CD4-positive, alpha-beta T cell (primary cell): ENCODE measurements at regions not wholly inside any gene's neighbourhood (a gene's known extent, or its start where the extent isn't known, plus 50 kb on each side); places are given as distances from the start of the nearest gene placed in this dataset.

ENCODE experiments used
- ATAC-seq: fragments of 200-7000 bp; cut with Tn5 transposase; one replicate; pipeline ENCODE4 v1.10.0; 2022; ENCODE audit warnings: mild to moderate bottlenecking; ENCODE audit not compliant: poor library complexity
- CTCF ChIA-PET: fragments of 350-600 bp; sonication (Branson Sonifier 250); formaldehyde crosslinking; loops from one replicate; lab custom pipeline; 2021; ENCODE audit warnings: antibody characterized with exemption, inconsistent platforms; lab: Charles Lee
- POLR2A ChIA-PET: fragments of 350-600 bp; sonication (Branson Sonifier 250); formaldehyde crosslinking; loops from one replicate; lab custom pipeline; 2021; ENCODE audit warnings: antibody characterized with exemption, inconsistent platforms; lab: Charles Lee
- DNase-seq, 14 experiments: peaks; one replicate each; pipeline ENCODE4 v3.0.0-alpha.2; 2013 to 2020; ENCODE audit warnings: mixed read lengths in 2 of 14
- H3K27ac ChIP-seq, 2 donors: one replicate each; pipeline versions ENCODE4 v1.5.1 to v1.7.0; 2013; ENCODE audit warnings: low read length in 2 of 2, low read depth in 1 of 2, mild to moderate bottlenecking in 1 of 2
- H3K27me3 ChIP-seq, 2 experiments: 1 replicate in 1 of 2; 2 replicates in 1 of 2; pipeline versions ENCODE4 v1.6.1 to v1.7.0; 2013; ENCODE audit warnings: low read length in 2 of 2, control low read depth in 1 of 2, mild to moderate bottlenecking in 1 of 2, moderate library complexity in 1 of 2; ENCODE audit not compliant: insufficient read depth in 2 of 2, control insufficient read depth in 1 of 2
- H3K36me3 ChIP-seq: one replicate; pipeline ENCODE4 v1.6.1; 2013; ENCODE audit warnings: low read length, control low read depth; ENCODE audit not compliant: insufficient read depth
- H3K4me1 ChIP-seq: one replicate; pipeline ENCODE4 v1.6.1; 2013; ENCODE audit warnings: low read length, control low read depth; ENCODE audit not compliant: insufficient read depth
- H3K4me3 ChIP-seq: one replicate; pipeline ENCODE4 v1.5.1; 2013; ENCODE audit warnings: mild to moderate bottlenecking, low read length, moderate library complexity
- H3K9me3 ChIP-seq, 2 experiments: 1 replicate in 1 of 2; 2 replicates in 1 of 2; pipeline versions ENCODE4 v1.6.1 to v1.7.0; 2013; ENCODE audit warnings: low read length in 2 of 2, mild to moderate bottlenecking in 2 of 2, control low read depth in 1 of 2, moderate library complexity in 1 of 2; ENCODE audit not compliant: control insufficient read depth in 1 of 2, insufficient read depth in 1 of 2
- H3K27ac Mint-ChIP-seq: one replicate; pipeline ENCODE4 v1.8.0; 2020; ENCODE audit warnings: mixed read lengths
- H3K27me3 Mint-ChIP-seq: one replicate; pipeline ENCODE4 v1.8.0; 2021; ENCODE audit warnings: mixed read lengths
- H3K36me3 Mint-ChIP-seq: one replicate; pipeline ENCODE4 v1.8.0; 2021; ENCODE audit warnings: low read depth, mixed read lengths
- H3K4me1 Mint-ChIP-seq: one replicate; pipeline ENCODE4 v1.8.0; 2021; ENCODE audit warnings: low read depth, mixed read lengths
- H3K4me3 Mint-ChIP-seq: one replicate; pipeline ENCODE4 v1.8.0; 2020; ENCODE audit warnings: mild to moderate bottlenecking, mixed read lengths
- H3K9me3 Mint-ChIP-seq: one replicate; pipeline ENCODE4 v1.8.0; 2020; ENCODE audit warnings: mixed read lengths
- CTCF ChIP-seq: fragments of 200-600 bp; IDR thresholded peaks from one replicate; pipeline ENCODE4 v1.8.0; 2022; ENCODE audit warnings: antibody characterized with exemption, mild to moderate bottlenecking
- intact Hi-C, 2 experiments: fragments of 100-400 bp; cut with DNase I in 1 of 2; cut with micrococcal nuclease in 1 of 2; formaldehyde crosslinking; loops; one replicate each; pipeline versions ENCODE4 v1.15.1 to v1.9.0; 2023 to 2025; cut with DNase I, micrococcal nuclease

GRCh38 chr19:32058131-32058530 is 287.3 kb upstream of the ZNF507 start:
- no peak for TF ChIP-seq CTCF
- H3K27ac ChIP-seq = no peak overlapping the region
- Mint-ChIP-seq H3K9me3 (no peaks in the 10 kb centered on the region), H3K27ac (no peak overlapping the region), H3K36me3 (no peaks in the 10 kb centered on the region), H3K4me1 (no peaks in the 10 kb centered on the region), H3K4me3 (no peak overlapping the region), H3K27me3 (no peaks in the 10 kb centered on the region)
- peaks cover 0 to 9% of the 10 kb centered on the region in 2 experiments for H3K9me3 ChIP-seq
- intact Hi-C loops = no loop called here
- peaks cover 0 to 2% of the 10 kb centered on the region in 2 experiments for H3K27me3 ChIP-seq
- ChIA-PET POLR2A (no interaction called here), CTCF (no interaction called here)
- H3K4me1 ChIP-seq = no peaks in the 10 kb centered on the region
- DNase-seq = no peak
- no peak overlapping the region for H3K4me3 ChIP-seq
- no peak for ATAC-seq
- H3K36me3 ChIP-seq = no peaks in the 10 kb centered on the region

GRCh38 chr19:32061315-32061714 is 284.1 kb upstream of the ZNF507 start:
- Mint-ChIP-seq H3K4me1 (no peaks in the 10 kb centered on the region), H3K27ac (no peak overlapping the region), H3K36me3 (no peaks in the 10 kb centered on the region), H3K4me3 (no peak overlapping the region), H3K9me3 (no peaks in the 10 kb centered on the region), H3K27me3 (no peaks in the 10 kb centered on the region)
- no peak overlapping the region for H3K4me3 ChIP-seq
- ChIA-PET CTCF (no interaction called here), POLR2A (no interaction called here)
- H3K4me1 ChIP-seq = no peaks in the 10 kb centered on the region
- intact Hi-C loops = no loop called here
- no peak overlapping the region for H3K27ac ChIP-seq
- DNase-seq (no peak), ATAC-seq (no peak)
- H3K9me3 ChIP-seq = peaks cover 0 to 18% of the 10 kb centered on the region in 2 experiments
- H3K36me3 ChIP-seq = no peaks in the 10 kb centered on the region
- no peaks in the 10 kb centered on the region for H3K27me3 ChIP-seq
- TF ChIP-seq CTCF = no peak

- no peaks in the 10 kb centered on the region for H3K36me3 ChIP-seq
- no peak for DNase-seq
- intact Hi-C loops = no loop called here
- CTCF ChIA-PET = no interaction called here
- no peaks in the 10 kb centered on the region for H3K4me1 ChIP-seq
- no peak overlapping the region for H3K27ac ChIP-seq
- no peaks in the 10 kb centered on the region for H3K27me3 ChIP-seq
- no peaks in the 10 kb centered on the region for H3K36me3 Mint-ChIP-seq
- POLR2A ChIA-PET = no interaction called here
- no peak overlapping the region for H3K27ac Mint-ChIP-seq
- H3K4me3 Mint-ChIP-seq = no peak overlapping the region
- no peak for TF ChIP-seq CTCF
- no peaks in the 10 kb centered on the region for H3K9me3 Mint-ChIP-seq
- H3K4me1 Mint-ChIP-seq = no peaks in the 10 kb centered on the region
- peaks cover 0 to 18% of the 10 kb centered on the region in 2 experiments for H3K9me3 ChIP-seq
- no peak overlapping the region for H3K4me3 ChIP-seq
- ATAC-seq = no peak
- no peaks in the 10 kb centered on the region for H3K27me3 Mint-ChIP-seq
Observed at GRCh38 chr19:32063601-32064000, 281.8 kb upstream of the ZNF507 start.
